GM18499 (cell line): ENCODE measurements at regions not wholly inside any gene's neighbourhood (a gene's known extent, or its start where the extent isn't known, plus 50 kb on each side); places are given as distances from the start of the nearest gene placed in this dataset.
"Not testable (repeated sequence)": the region's sequence is repeated elsewhere in the genome, so short reads cannot be mapped to it uniquely, and the experiment has no call there.

Experiments used
- ATAC-seq: cut with Tn5 transposase; IDR thresholded peaks from one replicate; pipeline ENCODE4 v1.9.1; 2021; ENCODE audit warnings: moderate number of reproducible peaks; ENCODE audit not compliant: insufficient read depth, unreplicated experiment

DNA sequence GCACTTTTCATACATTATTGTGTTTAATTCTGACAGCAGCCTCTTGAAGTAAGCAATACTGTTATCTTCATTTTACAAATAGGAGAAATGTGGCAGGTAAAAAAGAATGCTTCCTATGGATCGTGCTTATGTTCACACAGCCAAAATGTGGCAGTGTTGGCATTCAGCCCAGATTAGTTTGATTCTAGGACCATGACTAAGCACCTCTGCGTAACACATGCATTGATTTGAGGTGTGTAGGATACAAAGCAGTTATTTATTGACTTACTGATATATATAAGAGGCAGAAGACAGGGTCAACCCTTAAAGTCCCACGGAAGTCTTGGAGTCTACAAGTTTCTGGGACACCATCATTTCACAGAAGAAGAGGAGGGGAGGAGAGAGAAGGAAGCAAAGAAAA, 1144.4 kb upstream of the GOT2 start:
- ATAC-seq: no peak

DNA sequence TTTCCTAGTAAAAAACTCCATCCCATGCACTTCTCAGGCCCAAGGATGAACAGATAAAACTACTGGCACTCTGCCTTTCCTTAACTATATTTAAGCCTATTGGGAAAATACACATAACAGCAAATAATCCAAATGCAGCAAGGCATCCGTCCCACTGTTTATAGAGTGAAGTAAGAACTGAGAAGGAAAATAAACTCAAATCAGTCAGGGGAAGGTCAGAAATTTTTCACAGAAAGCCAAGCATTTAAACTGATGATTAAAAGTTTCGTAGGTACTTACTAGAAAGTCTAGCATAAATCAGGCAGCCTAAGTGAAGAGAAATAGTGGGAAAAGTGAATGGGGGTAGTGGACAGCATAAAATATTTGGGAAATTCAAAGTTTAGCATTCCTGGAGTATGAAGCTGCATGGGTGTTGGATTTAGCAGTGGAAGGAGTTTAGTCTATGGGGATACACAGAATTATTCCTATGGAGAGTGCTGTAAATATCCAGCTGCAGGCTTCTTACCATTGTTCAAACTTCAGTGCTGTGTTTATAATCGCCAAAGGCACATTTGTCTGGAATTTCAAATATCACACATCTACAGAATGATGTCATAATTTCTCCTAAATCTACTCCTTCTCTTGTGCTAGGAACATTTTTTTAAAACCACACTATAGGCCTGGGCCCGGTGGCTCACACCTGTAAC, 1131.0 kb upstream of the GOT2 start:
- ATAC-seq: no peak

DNA sequence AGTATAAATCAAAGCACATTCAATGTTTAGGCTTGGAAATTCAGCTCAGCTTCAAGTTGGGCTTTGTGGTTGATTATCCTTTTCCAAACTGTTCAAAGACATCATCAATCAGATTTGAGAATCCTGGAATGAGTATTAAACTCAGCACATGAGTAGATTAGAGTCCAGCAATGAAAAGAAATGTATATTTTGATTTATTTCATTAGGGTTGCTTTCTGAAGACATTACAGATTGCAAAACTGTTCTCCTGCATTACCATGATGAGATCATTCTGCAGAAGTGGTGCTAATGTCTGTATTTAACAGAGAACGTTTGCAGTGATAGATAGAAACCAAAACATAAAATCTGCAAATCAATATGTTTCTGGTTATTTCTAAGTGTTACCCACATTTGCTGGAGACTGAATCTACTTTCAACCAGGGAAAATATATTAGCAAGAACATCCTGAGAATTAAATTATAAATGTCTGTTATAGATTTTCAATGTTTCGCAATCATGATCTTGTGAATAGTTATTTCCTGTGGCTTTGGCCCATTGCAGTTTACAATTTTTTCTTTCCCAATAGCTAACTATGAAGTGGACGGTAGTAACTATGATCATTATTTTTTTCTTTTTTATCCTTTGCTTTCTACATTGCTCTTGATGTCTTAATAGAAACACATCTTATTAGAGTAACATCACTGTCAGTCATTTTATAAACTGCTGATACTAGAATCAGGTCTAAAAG, 1125.7 kb upstream of the GOT2 start:
- no peak for ATAC-seq

DNA sequence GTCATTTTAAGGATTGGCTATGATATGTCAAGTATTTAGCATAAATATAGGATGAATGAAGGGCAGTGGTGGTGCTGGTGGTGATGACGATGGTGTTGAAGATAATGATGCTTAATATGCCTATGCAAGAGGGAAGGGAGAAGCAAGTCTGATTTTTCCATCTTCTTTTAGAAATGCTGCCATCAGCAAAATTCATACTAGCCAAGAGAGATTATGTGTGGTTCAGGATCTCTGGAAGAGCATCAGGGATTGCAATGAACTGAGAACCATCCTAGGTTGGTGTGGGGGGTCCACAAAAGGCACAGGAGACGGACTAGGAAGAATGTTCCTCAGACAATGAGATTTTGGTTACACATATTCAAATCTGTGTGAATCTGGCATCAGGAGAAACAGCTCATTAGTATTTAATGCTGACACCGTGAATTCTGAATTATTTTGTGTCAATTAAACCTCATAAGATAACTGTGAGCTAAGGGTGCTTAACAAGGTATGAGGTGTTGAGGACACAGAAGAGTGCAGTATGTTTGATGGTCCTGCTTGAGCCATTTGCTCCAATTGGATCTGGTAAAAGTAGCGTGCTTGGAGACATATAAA, 1120.8 kb upstream of the GOT2 start:
- no peak for ATAC-seq

DNA sequence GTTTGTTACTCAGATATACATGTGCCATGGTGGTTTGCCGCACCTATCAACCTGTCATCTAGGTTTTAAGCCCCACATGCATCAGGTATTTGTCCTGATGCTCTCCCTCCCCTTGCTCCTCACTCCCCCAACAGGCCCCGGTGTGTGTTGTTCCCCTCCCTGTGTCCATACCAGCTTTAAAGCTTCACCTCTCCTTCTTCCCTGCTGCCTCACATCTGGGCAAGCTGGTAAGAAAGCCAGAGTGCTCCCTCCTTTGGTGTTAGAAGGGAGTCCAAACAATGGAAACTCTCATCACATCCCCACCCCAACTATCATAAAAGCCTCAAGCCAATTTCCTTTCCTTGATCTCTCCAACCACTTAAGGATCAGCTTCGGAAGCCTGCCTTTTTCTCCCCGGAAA, 1115.6 kb upstream of the GOT2 start:
- ATAC-seq: no peak

DNA sequence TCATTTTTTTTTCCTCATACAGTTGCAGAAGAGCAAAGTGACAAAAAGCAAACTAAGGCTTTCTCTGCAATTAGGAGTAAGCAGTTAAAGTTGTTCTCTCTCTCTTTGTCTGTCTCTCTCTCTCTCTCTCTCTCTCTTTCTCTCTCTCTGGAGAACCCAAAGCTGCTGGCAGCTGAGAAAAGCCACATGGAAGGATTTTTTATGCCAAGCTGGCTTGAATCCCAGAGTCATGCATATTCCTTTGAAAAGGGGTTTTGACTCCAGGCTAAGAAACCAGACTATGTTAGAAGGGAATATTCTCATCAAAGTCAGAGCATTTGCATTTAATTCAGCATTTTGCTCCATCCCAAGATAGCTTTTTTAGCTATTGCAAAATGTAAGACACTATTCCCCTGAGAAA, 1114.2 kb upstream of the GOT2 start:
- ATAC-seq: no peak

DNA sequence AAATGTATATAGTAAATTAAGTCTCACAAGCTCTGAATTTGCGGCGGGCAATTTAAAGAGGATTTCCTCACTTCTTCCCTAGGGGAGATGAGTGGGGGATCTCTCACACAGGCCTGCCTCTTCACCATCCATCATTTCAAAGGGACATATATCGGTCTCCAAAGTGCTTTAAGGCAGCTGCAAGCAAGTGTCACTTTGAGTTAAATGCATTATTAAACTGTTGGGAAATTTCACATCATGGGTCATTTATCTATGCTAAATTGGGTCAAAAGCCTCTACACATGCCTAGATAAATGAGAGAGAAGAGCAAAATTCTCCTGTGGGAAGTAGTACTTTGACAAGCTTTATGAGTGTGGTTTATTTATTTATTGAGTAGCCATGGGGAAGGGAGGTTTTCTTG, 1106.1 kb upstream of the GOT2 start:
- ATAC-seq: no peak

DNA sequence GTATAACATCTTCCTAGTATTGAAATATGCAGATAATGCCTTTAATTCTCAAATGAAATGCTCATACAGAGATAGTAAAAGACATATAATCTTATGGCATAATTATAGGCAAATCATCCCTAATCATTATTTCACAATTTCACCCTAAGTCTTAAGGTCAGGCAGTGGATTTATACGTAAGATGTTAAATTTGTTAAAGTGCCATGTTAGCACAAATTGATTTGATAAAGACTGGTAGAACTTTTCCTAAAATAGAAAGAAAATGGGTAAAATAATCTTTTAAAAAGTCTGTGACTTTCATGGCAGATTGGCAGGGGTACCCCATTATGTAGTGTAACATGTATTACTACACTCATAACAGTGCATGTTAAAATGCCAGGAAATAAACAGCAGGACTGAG, 1092.7 kb upstream of the GOT2 start:
- no peak for ATAC-seq

DNA sequence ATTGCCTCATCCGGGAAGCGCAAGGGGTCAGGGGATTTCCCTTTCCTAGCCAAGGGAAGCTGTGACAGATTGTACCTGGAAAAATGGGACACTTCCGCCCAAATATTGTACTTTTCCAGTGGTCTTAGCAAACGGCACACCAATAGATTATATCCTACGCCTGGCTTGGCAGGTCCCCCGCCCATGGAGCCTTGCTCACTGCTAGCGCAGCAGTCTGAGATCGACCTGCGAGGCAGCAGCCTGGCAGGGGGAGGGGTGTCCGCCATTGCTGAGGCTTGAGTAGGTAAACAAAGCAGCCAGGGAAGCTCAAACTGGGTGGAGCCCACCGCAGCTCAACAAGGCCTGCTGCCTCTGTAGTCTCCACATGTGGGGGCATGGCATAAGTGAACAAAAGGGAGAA, 1075.4 kb upstream of the GOT2 start:
- not testable (repeated sequence) for ATAC-seq

DNA sequence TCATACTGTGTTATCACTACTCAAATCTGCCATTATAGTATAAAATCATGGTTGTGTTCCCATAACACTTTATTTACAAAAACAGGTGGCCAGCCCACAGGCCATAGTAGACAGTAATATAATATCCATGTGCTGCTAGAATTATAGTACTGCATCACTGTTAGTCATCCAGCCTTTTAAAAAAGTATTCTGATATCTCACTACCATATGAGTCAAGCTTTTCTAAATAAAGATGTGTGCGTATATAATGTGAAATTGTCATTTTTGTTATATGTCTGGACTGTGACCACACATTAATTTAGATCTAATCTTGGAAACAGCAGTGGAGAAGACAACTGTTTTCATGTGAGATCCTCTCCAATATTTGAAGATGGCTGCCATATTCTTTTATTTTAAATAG, 1049.1 kb upstream of the GOT2 start:
- no peak for ATAC-seq

DNA sequence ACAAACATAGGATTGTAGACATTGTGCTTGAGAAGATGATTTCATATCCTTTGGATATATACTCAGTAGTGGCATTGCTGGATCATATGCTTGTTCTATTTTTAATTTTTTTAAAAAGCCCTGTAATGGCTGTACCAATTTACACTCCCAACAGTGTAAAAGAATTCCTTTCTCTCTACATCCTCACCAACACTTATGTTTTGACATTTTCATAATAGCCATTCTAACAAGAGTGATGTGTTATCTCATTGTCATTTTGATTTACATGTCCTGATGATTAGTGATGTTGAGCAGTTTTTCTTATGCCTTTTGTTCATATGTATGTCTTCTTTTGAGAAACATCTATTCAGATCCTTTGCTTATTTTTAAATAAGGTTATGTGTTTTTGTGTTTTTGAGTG, 1039.2 kb upstream of the GOT2 start:
- ATAC-seq: no peak

DNA sequence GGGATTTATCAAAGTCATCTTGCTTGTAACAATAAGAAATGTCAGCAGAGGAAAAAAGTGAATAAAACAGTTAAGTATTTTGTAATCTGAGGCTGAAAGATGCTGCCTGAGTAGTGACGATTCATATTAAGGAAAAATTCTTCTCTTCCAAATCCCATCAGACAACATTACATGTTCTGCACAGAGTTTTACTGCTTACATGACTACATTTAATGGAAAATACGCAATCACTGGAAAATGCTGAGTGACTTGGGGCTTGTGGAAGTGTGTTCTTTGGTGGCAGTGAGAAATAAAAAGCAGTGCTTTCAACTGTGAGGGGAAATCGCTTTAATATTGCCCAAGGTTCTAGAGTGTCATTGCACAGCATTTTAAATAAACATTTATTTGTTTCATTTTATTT, 1025.2 kb upstream of the GOT2 start:
- no peak for ATAC-seq

DNA sequence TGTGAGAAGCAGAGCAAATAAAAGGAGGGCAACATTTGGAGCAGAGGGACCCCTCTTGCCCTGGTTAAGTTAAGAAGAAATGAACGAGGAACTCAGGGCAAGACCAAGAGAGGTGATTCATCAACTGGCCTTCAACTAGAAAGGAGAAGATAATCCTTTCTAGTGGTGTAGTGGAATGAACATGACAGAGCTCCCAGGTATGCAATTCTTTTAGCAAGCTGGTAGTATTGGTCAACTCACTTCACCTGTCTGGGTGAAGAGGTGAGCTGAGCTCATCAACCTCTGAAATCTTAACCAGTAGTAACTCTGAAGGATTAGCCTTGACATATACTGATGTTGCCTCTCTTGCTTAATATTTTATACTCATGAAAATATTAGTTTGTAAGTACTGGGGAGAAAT, 1024.7 kb upstream of the GOT2 start:
- no peak for ATAC-seq

DNA sequence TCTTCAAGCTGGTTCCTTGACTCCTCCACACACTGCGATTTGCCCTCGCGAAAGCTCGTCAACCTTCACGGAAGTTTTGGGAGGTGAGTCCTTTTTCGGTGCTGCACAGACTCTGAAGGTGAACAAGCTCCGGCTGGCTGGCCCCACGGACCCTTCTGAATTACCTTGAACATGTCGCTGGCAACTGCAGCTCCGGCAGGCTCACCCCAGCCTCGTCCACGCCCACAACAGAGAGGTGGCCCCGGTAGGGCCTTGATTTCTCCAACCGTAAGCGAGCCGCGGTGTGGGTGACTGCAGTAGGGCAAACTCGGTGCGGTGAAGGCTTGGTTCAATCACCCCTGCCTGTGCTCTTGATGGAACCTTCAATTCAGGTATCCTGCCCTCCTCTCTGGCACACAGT, 1020.7 kb upstream of the GOT2 start:
- ATAC-seq: no peak

DNA sequence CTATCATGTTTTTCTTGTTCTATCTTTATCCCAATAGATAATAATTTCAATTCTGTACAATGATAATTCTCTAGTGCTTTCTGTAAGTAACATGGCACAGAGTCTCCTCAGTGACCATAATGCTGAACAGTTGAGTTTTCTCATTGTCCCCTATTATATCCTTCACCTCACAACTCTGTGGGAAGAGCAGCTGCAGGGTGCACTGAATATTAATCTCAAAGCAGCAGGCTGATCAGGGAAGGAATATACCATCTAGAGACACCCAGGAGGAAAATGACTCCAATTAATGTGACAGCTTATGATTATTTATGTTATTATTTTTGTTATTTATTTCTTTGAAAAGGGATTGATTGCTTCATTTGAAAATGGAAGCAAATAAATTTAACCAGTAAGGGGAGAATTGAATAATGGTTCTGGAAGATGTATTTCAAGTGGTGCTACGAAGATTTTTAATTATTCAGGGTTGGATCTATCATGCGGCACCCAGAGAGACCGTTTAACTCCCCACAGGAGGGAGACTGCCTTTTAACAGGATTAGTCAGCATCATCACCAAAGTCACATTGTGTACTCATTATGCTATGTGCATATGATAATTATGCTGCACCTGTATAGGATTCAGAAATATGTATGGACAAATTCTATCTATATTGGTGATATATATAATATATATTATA, 1015.7 kb upstream of the GOT2 start:
- ATAC-seq: no peak

DNA sequence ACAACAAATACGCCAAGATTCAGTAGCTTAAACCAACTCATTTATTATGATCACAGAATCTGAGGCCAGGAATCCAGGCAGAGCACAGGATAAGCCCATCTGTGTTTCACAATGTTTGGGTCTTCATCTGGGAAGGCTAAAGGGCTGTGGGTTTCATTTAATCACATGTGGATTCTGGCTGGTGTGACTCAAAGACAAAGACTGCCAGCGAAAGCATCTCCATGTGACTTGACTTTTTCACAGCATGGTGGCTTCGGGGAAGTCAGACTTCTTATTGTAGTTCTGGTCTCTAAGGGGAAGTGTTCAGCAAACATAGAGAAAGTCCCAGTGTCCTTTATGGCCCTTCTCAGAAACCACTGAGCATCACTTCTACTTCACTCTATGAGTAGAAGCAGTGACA, 1014.4 kb upstream of the GOT2 start:
- ATAC-seq: no peak

DNA sequence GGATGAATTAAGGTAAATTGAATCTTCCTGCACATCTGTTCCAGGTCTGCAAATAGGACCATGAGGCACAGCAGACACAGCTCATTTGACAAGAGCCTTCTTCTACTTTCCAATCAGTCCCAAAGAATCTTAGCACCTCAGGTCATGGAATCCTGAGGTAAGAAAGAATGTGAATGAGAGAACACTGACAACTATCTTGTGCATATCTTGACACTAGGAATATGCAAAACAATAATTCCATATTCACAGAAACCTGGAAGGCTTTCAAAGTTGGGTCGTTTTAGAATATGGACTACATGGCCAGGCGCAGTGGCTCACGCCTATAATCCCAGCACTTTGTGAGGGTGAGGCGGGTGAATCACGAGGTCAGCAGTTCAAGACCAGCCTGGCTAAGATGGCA, 1009.4 kb upstream of the GOT2 start:
- no peak for ATAC-seq

DNA sequence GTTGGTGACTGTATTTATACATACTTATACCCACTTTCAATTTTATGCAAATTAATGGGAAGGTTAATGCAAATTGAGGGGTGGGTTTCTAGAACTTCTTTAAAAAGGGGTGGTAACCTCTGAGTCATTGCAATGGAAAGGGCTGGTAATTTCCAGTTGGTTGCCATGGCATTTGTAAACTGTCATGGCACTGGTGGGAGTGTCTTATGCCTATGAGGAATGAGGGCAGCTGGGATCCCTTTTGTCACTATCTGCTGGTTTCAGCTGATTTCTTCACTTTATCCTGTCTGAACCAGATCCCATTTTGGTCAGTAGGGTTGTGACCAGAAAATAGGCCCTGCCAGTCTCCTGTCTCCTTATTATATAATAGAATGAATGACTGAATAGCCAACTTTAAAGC, 1006.7 kb upstream of the GOT2 start:
- no peak for ATAC-seq

DNA sequence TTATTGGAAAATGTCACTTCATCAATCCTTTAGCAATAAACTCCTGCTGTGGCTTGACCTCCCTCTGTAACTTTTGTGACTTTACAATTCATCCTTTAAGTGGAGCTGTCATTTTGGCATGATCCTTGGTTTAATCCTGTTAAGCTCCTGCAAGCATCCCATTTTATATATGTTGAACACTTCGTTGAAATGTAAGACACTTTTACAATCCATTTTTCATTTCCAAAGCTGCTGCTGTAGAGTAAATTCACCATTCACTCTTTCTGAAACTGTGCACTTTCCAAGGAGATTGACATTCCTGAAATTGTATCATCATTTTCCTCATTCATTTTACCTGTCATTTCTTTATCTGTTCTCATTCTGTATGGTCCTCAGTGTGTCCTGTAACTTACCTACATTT, 1003.2 kb upstream of the GOT2 start:
- no peak for ATAC-seq

DNA sequence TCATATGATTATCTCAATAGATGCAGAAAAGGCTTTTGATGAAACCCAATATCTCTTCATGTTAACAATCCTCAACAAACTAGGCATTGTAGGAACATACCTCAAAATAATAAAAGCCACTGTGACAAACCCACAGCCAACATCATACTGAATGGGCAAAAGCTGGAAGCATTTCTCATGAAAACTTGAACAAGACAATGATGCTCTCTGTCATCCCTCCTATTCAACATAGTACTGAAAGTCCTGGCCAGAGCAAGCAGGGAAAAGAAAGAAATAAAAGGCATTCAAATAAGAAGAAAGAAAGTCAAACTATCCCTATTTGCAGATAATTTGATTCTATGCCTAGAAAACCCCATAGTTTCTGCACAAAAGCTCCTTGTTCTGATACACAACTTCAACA, 999.2 kb upstream of the GOT2 start:
- ATAC-seq: no peak

DNA sequence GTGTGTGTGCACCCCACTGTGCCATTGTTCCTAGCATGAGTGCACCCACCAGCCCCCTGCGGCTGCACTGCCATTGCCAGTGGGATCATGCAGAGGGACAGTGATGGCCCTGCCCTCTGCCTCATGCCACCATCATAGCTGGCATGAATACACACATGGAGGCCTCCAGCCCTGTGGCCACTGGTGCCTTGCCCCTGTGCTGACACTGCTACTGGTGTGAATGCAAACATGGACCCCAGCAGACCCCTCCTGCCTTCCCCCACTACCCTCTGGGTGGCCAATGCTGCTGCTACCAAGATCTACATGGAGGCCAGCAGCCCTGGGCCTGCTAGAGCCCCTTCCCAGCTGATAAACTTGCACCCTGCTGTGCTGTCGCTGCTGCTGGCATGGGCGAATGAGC, 995.5 kb upstream of the GOT2 start:
- no peak for ATAC-seq
